ENCODE measurements at regions not wholly inside any gene's neighbourhood (a gene's known extent, or its start where the extent isn't known, plus 50 kb on each side); places are given as distances from the start of the nearest gene placed in this dataset.

GRCh38 chr1:221643404-221644144 is 98.3 kb downstream of the DUSP10 start:
- Histone ChIP-seq H3K27ac (ENCODE audit: low read depth, low read length) (no peak overlapping the region), H3K9me3 (ENCODE audit: low read length) (no peaks in the 10 kb centered on the region), H3K4me3 (ENCODE audit: low read length) (no peak overlapping the region), H3K36me3 (ENCODE audit: insufficient read depth, low read length) (no peaks in the 10 kb centered on the region), H3K4me1 (ENCODE audit: insufficient read depth, low read length) (no peaks in the 10 kb centered on the region), H3K27me3 (ENCODE audit: insufficient read depth, low read length, poor library complexity, severe bottlenecking) (no peaks in the 10 kb centered on the region)
- Mint-ChIP-seq H3K9me3 (no peaks in the 10 kb centered on the region), H3K27ac (peak overlapping the region in 1 of 8 donors; percentile 36), H3K27me3 (peaks cover 0 to 5% of the 10 kb centered on the region in 2 donors), H3K4me3 (no peak overlapping the region), H3K36me3 (no peaks in the 10 kb centered on the region), H3K4me1 (no peaks in the 10 kb centered on the region)
- ChIA-PET POLR2A (no interaction called here), CTCF (no interaction called here)
- DNase-seq, result no peak

GRCh38 chr1:221644145-221644448 is 97.8 kb downstream of the DUSP10 start:
- Histone ChIP-seq H3K36me3 (ENCODE audit: insufficient read depth, low read length) (no peaks in the 10 kb centered on the region), H3K27ac (ENCODE audit: low read depth, low read length) (no peak overlapping the region), H3K9me3 (ENCODE audit: low read length) (no peaks in the 10 kb centered on the region), H3K4me3 (ENCODE audit: low read length) (no peak overlapping the region), H3K27me3 (ENCODE audit: insufficient read depth, low read length, poor library complexity, severe bottlenecking) (no peaks in the 10 kb centered on the region), H3K4me1 (ENCODE audit: insufficient read depth, low read length) (no peaks in the 10 kb centered on the region)
- no peaks in the 10 kb centered on the region for H3K36me3 Mint-ChIP-seq
- POLR2A ChIA-PET, result no interaction called here
- CTCF ChIA-PET, result no interaction called here
- H3K9me3 Mint-ChIP-seq, result no peaks in the 10 kb centered on the region
- no peak for DNase-seq
- no peak overlapping the region for H3K4me3 Mint-ChIP-seq
- H3K27me3 Mint-ChIP-seq, result peaks cover 0 to 5% of the 10 kb centered on the region in 2 donors
- H3K27ac Mint-ChIP-seq, result peak overlapping the region in 1 of 8 donors; percentile 36
- no peaks in the 10 kb centered on the region for H3K4me1 Mint-ChIP-seq

DNA sequence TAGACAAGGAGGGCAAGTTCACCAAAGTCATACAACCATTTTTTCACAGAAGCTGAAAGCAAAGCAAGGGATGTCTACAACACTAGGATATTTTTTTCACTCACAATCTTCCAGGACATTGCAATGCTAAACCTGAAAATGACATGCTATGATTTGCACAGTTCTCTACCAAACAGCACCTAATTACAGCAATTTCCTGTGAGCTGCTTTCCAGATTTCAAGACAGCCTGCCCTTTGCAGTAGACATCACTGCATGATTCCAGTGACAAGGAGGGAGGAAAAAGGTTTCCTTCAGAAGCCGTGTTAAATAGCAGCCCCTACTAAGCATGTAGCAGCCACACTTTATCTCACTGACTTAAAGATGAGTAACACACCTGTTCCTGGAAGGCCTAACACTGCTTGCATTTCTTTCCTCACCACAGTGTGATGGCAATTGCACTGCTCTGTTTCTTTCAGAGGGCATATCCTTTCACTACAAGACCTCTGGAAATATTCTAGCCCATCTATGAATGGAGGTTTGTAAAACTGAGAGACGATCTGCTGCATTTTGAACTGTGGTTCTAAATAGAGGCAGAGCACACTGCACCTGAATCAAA is 97.1 kb downstream of the DUSP10 start:
- Histone ChIP-seq H3K27me3 (ENCODE audit: insufficient read depth, low read length, poor library complexity, severe bottlenecking) (no peaks in the 10 kb centered on the region), H3K36me3 (ENCODE audit: insufficient read depth, low read length) (no peaks in the 10 kb centered on the region), H3K4me3 (ENCODE audit: low read length) (no peak overlapping the region), H3K27ac (ENCODE audit: low read depth, low read length) (no peak overlapping the region), H3K4me1 (ENCODE audit: insufficient read depth, low read length) (no peaks in the 10 kb centered on the region), H3K9me3 (ENCODE audit: low read length) (no peaks in the 10 kb centered on the region)
- H3K27me3 Mint-ChIP-seq, result peaks cover 0 to 5% of the 10 kb centered on the region in 2 donors
- H3K9me3 Mint-ChIP-seq, result no peaks in the 10 kb centered on the region
- no peak overlapping the region for H3K4me3 Mint-ChIP-seq
- DNase-seq, result no peak
- H3K4me1 Mint-ChIP-seq, result no peaks in the 10 kb centered on the region
- ChIA-PET CTCF (no interaction called here), POLR2A (no interaction called here)
- H3K27ac Mint-ChIP-seq, result no peak overlapping the region
- no peaks in the 10 kb centered on the region for H3K36me3 Mint-ChIP-seq

DNA sequence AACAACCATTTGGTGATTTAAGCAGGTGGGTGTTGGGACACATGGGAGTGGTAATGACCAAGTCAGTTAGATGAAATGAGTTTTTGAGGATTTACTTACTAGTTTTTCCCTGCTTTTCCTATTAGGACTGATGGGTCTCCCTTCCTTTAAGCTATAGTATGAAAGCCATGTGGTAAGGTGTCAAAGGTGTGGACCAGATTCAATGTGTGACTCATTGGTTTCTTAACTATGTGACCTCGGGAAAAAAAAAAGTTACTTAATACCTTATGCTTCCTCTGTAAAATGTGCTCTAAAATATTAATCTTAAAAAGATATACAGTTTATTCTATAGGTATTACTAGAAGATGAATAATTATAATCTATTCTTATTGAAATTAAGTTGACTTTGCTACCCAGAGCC is 93.7 kb downstream of the DUSP10 start:
- Mint-ChIP-seq H3K4me1 (no peaks in the 10 kb centered on the region), H3K9me3 (no peaks in the 10 kb centered on the region), H3K36me3 (no peaks in the 10 kb centered on the region), H3K27me3 (peaks cover 0 to 5% of the 10 kb centered on the region in 2 donors), H3K4me3 (no peak overlapping the region), H3K27ac (no peak overlapping the region)
- no peak overlapping the region for H3K4me3 ChIP-seq (ENCODE audit: low read length)
- no peaks in the 10 kb centered on the region for H3K27me3 ChIP-seq (ENCODE audit: insufficient read depth, low read length, poor library complexity, severe bottlenecking)
- H3K9me3 ChIP-seq (ENCODE audit: low read length), result no peaks in the 10 kb centered on the region
- H3K27ac ChIP-seq (ENCODE audit: low read depth, low read length), result no peak overlapping the region
- ChIA-PET POLR2A (no interaction called here), CTCF (no interaction called here)
- DNase-seq, result no peak
- H3K4me1 ChIP-seq (ENCODE audit: insufficient read depth, low read length), result no peaks in the 10 kb centered on the region
- no peaks in the 10 kb centered on the region for H3K36me3 ChIP-seq (ENCODE audit: insufficient read depth, low read length)

All from CD8-positive, alpha-beta memory T cell (primary cell).